OCI-LY7 (cell line): ENCODE measurements at regions not wholly inside any gene's neighbourhood (a gene's known extent, or its start where the extent isn't known, plus 50 kb on each side); places are given as distances from the start of the nearest gene placed in this dataset.

Source experiments
- BruUV-seq: library from RNA; stranded (reverse); fragments of 400-500 nt; replicated peaks from 2 replicates; lab custom pipeline; 2021; lab: Mats Ljungman, UMichigan
- CTCF ChIA-PET: fragments of 300-600 bp; sonication (Branson Sonifier 250); formaldehyde crosslinking; loops from one replicate; lab custom pipeline; 2022; ENCODE audit warnings: antibody characterized with exemption; ENCODE audit not compliant: unreplicated experiment; lab: Charles Lee
- POLR2A ChIA-PET: fragments of 300-600 bp; sonication (Branson Sonifier 250); formaldehyde crosslinking; loops from one replicate; lab custom pipeline; 2022; ENCODE audit warnings: antibody characterized with exemption; lab: Charles Lee
- DNase-seq: peaks from one replicate; pipeline ENCODE4 v3.0.0-alpha.2; 2015; ENCODE audit warnings: low spot score
- H2AFZ ChIP-seq: fragments of 200-600 bp; sonication (generic), shearing (Covaris generic); 2 replicates; pipeline ENCODE4 v1.6.1; 2014; ENCODE audit warnings: mild to moderate bottlenecking, antibody characterized with exemption, low read length, moderate library complexity
- H3K27ac ChIP-seq: fragments of 200-600 bp; sonication (generic); 2 replicates; pipeline ENCODE4 v1.5.1; 2014; ENCODE audit warnings: mixed run types, low read depth, mild to moderate bottlenecking, moderate library complexity, low read length, inconsistent platforms; ENCODE audit not compliant: poor library complexity, severe bottlenecking
- H3K36me3 ChIP-seq: fragments of 200-600 bp; sonication (generic); 2 replicates; pipeline ENCODE4 v1.6.1; 2014; ENCODE audit warnings: mild to moderate bottlenecking, antibody characterized with exemption, low read length, moderate library complexity, mixed read lengths; ENCODE audit not compliant: insufficient read depth
- H3K4me1 ChIP-seq: fragments of 200-600 bp; sonication (generic); 2 replicates; pipeline ENCODE4 v1.5.1; 2014; ENCODE audit warnings: mild to moderate bottlenecking, low read length; ENCODE audit not compliant: insufficient read depth, poor library complexity, severe bottlenecking
- H3K4me2 ChIP-seq: fragments of 200-600 bp; sonication (generic); 2 replicates; pipeline ENCODE4 v1.6.1; 2014; ENCODE audit warnings: mild to moderate bottlenecking, low read length
- H3K4me3 ChIP-seq: fragments of 200-600 bp; sonication (generic); 2 replicates; pipeline ENCODE4 v1.5.1; 2014; ENCODE audit warnings: mild to moderate bottlenecking, low read depth, low read length; ENCODE audit not compliant: poor library complexity, severe bottlenecking
- H3K79me2 ChIP-seq: fragments of 200-600 bp; sonication (generic); 2 replicates; pipeline ENCODE4 v1.6.1; 2016; ENCODE audit warnings: low read depth, mild to moderate bottlenecking, low read length, moderate library complexity, mixed read lengths; ENCODE audit not compliant: insufficient read depth
- H3K9me2 ChIP-seq: fragments of 200-600 bp; sonication (generic); 2 replicates; pipeline ENCODE4 v1.6.1; 2016; ENCODE audit warnings: mild to moderate bottlenecking, low read length, mixed read lengths; ENCODE audit not compliant: insufficient read depth
- H3K9me3 ChIP-seq: fragments of 200-600 bp; sonication (generic); 2 replicates; pipeline ENCODE4 v1.6.1; 2014; ENCODE audit warnings: mild to moderate bottlenecking, mixed run types, low read length, mixed read lengths
- H4K20me1 ChIP-seq: fragments of 200-600 bp; sonication (generic); 2 replicates; pipeline ENCODE4 v1.6.1; 2014; ENCODE audit warnings: mild to moderate bottlenecking, antibody characterized with exemption, low read length, moderate library complexity, mixed read lengths; ENCODE audit not compliant: insufficient read depth
- CTCF ChIP-seq: fragments of 200-600 bp; sonication (generic); conservative IDR thresholded peaks from 2 replicates; pipeline ENCODE4 v1.5.1; 2014; ENCODE audit warnings: mild to moderate bottlenecking, antibody characterized with exemption, low read length, moderate library complexity, mixed read lengths
- EZH2phosphoT487 ChIP-seq: fragments of 200-600 bp; sonication (generic); IDR thresholded peaks from 2 replicates; pipeline ENCODE4 v1.6.1; 2018; ENCODE audit warnings: low read depth, borderline replicate concordance, mild to moderate bottlenecking, mixed run types, antibody characterized with exemption, low read length, moderate library complexity, mixed read lengths
- intact Hi-C: fragments of 100-400 bp; cut with micrococcal nuclease; formaldehyde crosslinking; loops from one replicate; pipeline ENCODE4 v1.10.0; 2022; ENCODE audit not compliant: unreplicated experiment

GRCh38 chr1:184896000-184896399 is 78.3 kb downstream of the NIBAN1 start:
- BruUV-seq: no TSS peak
- Histone ChIP-seq H3K36me3 (no peaks in the 10 kb centered on the region), H3K4me2 (no peak overlapping the region), H2AFZ (no peak overlapping the region), H3K4me3 (no peak overlapping the region), H4K20me1 (no peaks in the 10 kb centered on the region), H3K27ac (no peak overlapping the region), H3K9me2 (no peaks in the 10 kb centered on the region), H3K9me3 (no peaks in the 10 kb centered on the region), H3K79me2 (no peaks in the 10 kb centered on the region), H3K4me1 (no peaks in the 10 kb centered on the region)
- DNase-seq: no peak
- ChIA-PET CTCF (no interaction called here), POLR2A (no interaction called here)
- TF ChIP-seq EZH2phosphoT487 (no peak), CTCF (no peak)
- intact Hi-C loops: no loop called here

- no peak for TF ChIP-seq EZH2phosphoT487
- TF ChIP-seq CTCF: no peak
- no TSS peak for BruUV-seq
- H3K4me2 ChIP-seq: no peak overlapping the region
- no peaks in the 10 kb centered on the region for H3K9me3 ChIP-seq
- no peak overlapping the region for H3K4me3 ChIP-seq
- POLR2A ChIA-PET: no interaction called here
- no peaks in the 10 kb centered on the region for H4K20me1 ChIP-seq
- no peaks in the 10 kb centered on the region for H3K9me2 ChIP-seq
- H3K4me1 ChIP-seq: no peaks in the 10 kb centered on the region
- no peak for DNase-seq
- no peaks in the 10 kb centered on the region for H3K79me2 ChIP-seq
- no peak overlapping the region for H3K27ac ChIP-seq
- intact Hi-C loops: no loop called here
- CTCF ChIA-PET: no interaction called here
- no peaks in the 10 kb centered on the region for H3K36me3 ChIP-seq
- H2AFZ ChIP-seq: no peak overlapping the region
Observed at GRCh38 chr1:184895086-184895485, 79.2 kb downstream of the NIBAN1 start.

GRCh38 chr1:184893695-184894094 is 80.6 kb downstream of the NIBAN1 start:
- no peaks in the 10 kb centered on the region for H3K9me2 ChIP-seq
- no peak overlapping the region for H3K4me3 ChIP-seq
- H3K4me2 ChIP-seq: no peak overlapping the region
- no peaks in the 10 kb centered on the region for H3K9me3 ChIP-seq
- H4K20me1 ChIP-seq: no peaks in the 10 kb centered on the region
- CTCF ChIA-PET: no interaction called here
- no peaks in the 10 kb centered on the region for H3K79me2 ChIP-seq
- DNase-seq: no peak
- H3K27ac ChIP-seq: no peak overlapping the region
- no peaks in the 10 kb centered on the region for H3K36me3 ChIP-seq
- H3K4me1 ChIP-seq: no peaks in the 10 kb centered on the region
- TF ChIP-seq CTCF (no peak), EZH2phosphoT487 (no peak)
- no peak overlapping the region for H2AFZ ChIP-seq
- intact Hi-C loops: no loop called here
- no TSS peak for BruUV-seq
- POLR2A ChIA-PET: no interaction called here
